22Rv1 (cell line): ENCODE measurements at regions not wholly inside any gene's neighbourhood (a gene's known extent, or its start where the extent isn't known, plus 50 kb on each side); places are given as distances from the start of the nearest gene placed in this dataset.

ENCODE experiments used
- ZFX ChIP-seq: fragments of 450-650 bp; IDR thresholded peaks from 2 replicates; pipeline ENCODE4 v1.6.1; 2017; ENCODE audit warnings: antibody characterized with exemption, borderline replicate concordance
- TF ChIP-seq, protein P1 (sequence below): fragments of 450-650 bp; IDR thresholded peaks from 2 replicates; pipeline ENCODE4 v1.5.1; 2017; ENCODE audit warnings: mild to moderate bottlenecking

DNA sequence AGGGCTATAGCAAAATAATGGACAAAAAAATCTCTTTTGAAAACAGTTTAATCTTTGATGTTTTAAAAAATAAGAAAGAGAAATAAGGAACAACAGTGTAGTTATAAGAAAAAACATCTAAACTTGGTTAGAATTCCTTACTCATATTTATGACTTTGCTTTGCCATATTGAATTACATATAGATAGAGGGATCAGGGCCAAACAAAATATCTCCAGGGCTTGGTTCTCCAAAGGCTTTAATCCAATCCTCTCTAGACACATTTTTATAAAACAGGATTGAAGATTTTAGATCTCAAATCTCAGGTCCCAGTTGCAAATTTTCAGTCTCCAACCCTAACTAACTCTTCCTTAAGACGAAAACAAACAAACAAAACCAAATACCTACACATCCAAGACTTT, 72.6 kb upstream of the RHOBTB1 start:
- TF ChIP-seq, protein P1, sequence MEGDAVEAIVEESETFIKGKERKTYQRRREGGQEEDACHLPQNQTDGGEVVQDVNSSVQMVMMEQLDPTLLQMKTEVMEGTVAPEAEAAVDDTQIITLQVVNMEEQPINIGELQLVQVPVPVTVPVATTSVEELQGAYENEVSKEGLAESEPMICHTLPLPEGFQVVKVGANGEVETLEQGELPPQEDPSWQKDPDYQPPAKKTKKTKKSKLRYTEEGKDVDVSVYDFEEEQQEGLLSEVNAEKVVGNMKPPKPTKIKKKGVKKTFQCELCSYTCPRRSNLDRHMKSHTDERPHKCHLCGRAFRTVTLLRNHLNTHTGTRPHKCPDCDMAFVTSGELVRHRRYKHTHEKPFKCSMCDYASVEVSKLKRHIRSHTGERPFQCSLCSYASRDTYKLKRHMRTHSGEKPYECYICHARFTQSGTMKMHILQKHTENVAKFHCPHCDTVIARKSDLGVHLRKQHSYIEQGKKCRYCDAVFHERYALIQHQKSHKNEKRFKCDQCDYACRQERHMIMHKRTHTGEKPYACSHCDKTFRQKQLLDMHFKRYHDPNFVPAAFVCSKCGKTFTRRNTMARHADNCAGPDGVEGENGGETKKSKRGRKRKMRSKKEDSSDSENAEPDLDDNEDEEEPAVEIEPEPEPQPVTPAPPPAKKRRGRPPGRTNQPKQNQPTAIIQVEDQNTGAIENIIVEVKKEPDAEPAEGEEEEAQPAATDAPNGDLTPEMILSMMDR: no peak
- TF ChIP-seq ZFX: no peak
